ENCODE measurements at regions not wholly inside any gene's neighbourhood (a gene's known extent, or its start where the extent isn't known, plus 50 kb on each side); places are given as distances from the start of the nearest gene placed in this dataset.

- TF ChIP-seq REST (IDR thresholded peaks at IDR 0.05; ENCODE audit: borderline replicate concordance) = no peak
- TF ChIP-seq CTCF (IDR thresholded peaks at IDR 0.05; ENCODE audit: poor library complexity, severe bottlenecking) = no peak
- no peak for TF ChIP-seq EZH2 (IDR thresholded peaks at IDR 0.05; ENCODE audit: borderline replicate concordance, insufficient read depth, low read length, poor library complexity, severe bottlenecking)
- TF ChIP-seq SMC3 (conservative IDR thresholded peaks at IDR 0.05; ENCODE audit: poor library complexity) = no peak
- TF ChIP-seq EP300 (conservative IDR thresholded peaks at IDR 0.05; ENCODE audit: poor library complexity, severe bottlenecking) = no peak
- no peak for TF ChIP-seq POLR2AphosphoS5 (IDR thresholded peaks at IDR 0.05)
Measured at GRCh38 chr2:134117676-134118075, 136.2 kb upstream of the MGAT5 start.
